Immature natural killer cell (primary cell): ENCODE measurements at regions not wholly inside any gene's neighbourhood (a gene's known extent, or its start where the extent isn't known, plus 50 kb on each side); places are given as distances from the start of the nearest gene placed in this dataset.

Experiments
- DNase-seq, 3 donors: peaks; one replicate each; pipeline ENCODE4 v3.0.0; 2022; ENCODE audit warnings: mixed read lengths in 1 of 3
- H3K27ac Mint-ChIP-seq, 6 donors: one replicate each; pipeline ENCODE4 v1.8.0; 2020; ENCODE audit warnings: mixed read lengths in 6 of 6, mild to moderate bottlenecking in 5 of 6, inconsistent platforms in 4 of 6, moderate library complexity in 3 of 6
- H3K27me3 Mint-ChIP-seq, 3 donors: one replicate each; pipeline ENCODE4 v1.8.0; 2020 to 2021; ENCODE audit warnings: low read depth in 3 of 3, mild to moderate bottlenecking in 3 of 3, mixed read lengths in 3 of 3, moderate library complexity in 3 of 3, inconsistent platforms in 1 of 3
- H3K36me3 Mint-ChIP-seq, 3 donors: one replicate each; pipeline ENCODE4 v1.8.0; 2020; ENCODE audit warnings: mixed read lengths in 3 of 3, inconsistent platforms in 2 of 3, mild to moderate bottlenecking in 2 of 3
- H3K4me1 Mint-ChIP-seq, 2 donors: one replicate each; pipeline ENCODE4 v1.8.0; 2020; ENCODE audit warnings: inconsistent platforms in 2 of 2, mild to moderate bottlenecking in 2 of 2, mixed read lengths in 2 of 2, moderate library complexity in 1 of 2
- H3K4me3 Mint-ChIP-seq, 5 donors: one replicate each; pipeline ENCODE4 v1.8.0; 2020; ENCODE audit warnings: mild to moderate bottlenecking in 5 of 5, mixed read lengths in 5 of 5, inconsistent platforms in 3 of 5, moderate library complexity in 3 of 5
- H3K9me3 Mint-ChIP-seq, 6 donors: one replicate each; pipeline ENCODE4 v1.8.0; 2020; ENCODE audit warnings: mild to moderate bottlenecking in 6 of 6, mixed read lengths in 6 of 6, inconsistent platforms in 4 of 6, moderate library complexity in 3 of 6

DNA sequence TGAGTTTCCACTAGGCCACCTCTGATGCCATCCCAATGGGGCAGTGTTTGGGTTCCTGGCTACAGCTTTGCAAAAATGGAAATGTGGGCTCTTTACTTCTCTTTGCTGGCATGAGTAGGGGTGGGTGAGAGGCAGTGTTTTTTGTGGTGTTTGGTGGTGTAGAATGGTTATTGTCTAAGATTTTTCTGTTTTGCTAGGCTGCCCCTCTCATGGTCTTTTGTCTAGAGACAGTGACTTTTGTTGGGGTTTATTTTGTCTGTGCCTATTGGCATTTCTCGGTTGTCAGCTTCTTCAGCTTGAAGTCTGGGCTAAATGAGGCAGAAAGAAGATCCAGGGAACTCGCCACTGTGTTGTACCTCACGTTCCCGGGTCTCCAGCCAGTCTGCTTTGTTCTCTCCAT is 112.1 kb downstream of the CENPF start:
- H3K36me3 Mint-ChIP-seq, result no peaks in the 10 kb centered on the region
- H3K27me3 Mint-ChIP-seq, result peaks cover 3 to 5% (median 3%) of the 10 kb centered on the region in 3 donors
- DNase-seq, result no peak
- no peak overlapping the region for H3K27ac Mint-ChIP-seq
- no peak overlapping the region for H3K4me3 Mint-ChIP-seq
- peaks cover 0 to 18% (median 2%) of the 10 kb centered on the region in 6 donors for H3K9me3 Mint-ChIP-seq
- H3K4me1 Mint-ChIP-seq, result no peaks in the 10 kb centered on the region

DNA sequence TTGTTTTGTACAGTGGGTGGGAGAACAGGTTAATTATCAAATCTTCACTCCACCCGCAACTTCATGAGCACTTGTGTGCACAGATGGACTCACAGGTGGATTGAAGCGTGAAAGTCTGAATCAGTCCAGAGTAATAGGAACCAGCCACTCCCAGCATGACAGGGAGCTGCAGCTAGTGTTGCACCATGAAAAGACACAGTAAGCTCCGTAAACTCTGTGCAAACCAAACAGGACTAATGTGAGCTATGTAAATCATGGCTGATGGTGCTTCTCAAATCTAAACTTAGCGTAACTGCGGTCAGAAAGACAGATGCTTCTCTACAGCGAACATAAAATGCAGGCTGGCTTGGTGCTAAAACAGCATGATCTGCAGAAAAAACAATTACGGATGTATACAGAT is 114.4 kb downstream of the CENPF start:
- peaks cover 1 to 4% (median 3%) of the 10 kb centered on the region in 3 donors for H3K27me3 Mint-ChIP-seq
- no peak overlapping the region for H3K4me3 Mint-ChIP-seq
- H3K36me3 Mint-ChIP-seq, result no peaks in the 10 kb centered on the region
- H3K9me3 Mint-ChIP-seq, result peaks cover 0 to 15% (median 3%) of the 10 kb centered on the region in 6 donors
- no peak overlapping the region for H3K27ac Mint-ChIP-seq
- no peak for DNase-seq
- H3K4me1 Mint-ChIP-seq, result no peaks in the 10 kb centered on the region

- DNase-seq, result no peak
- Mint-ChIP-seq H3K36me3 (no peaks in the 10 kb centered on the region), H3K4me1 (no peaks in the 10 kb centered on the region), H3K27me3 (peaks cover 1 to 5% (median 4%) of the 10 kb centered on the region in 3 donors), H3K27ac (no peak overlapping the region), H3K4me3 (no peak overlapping the region), H3K9me3 (peaks cover 0 to 17% (median 4%) of the 10 kb centered on the region in 6 donors)
These were observed 115.7 kb downstream of the CENPF start for GRCh38 chr1:214718724-214719123.

DNA sequence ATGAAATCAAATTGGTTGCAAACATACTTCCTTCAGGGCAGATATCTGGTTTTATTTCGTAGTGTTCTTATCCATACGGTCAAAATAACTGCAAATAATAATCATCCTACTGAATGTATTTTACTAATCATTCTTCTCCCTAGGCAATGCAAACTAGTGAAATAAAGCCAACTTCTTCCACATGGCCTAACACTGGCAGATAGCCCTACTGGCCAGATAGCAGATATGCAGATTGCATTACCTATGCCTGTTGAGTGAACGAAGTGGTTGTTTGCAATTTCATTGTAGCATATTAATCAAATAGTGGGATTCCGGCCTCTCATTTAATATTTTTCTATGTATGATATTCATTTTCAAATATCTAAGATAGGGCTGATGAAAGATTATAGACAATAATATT is 116.2 kb downstream of the CENPF start:
- no peak overlapping the region for H3K4me3 Mint-ChIP-seq
- no peaks in the 10 kb centered on the region for H3K4me1 Mint-ChIP-seq
- no peak overlapping the region for H3K27ac Mint-ChIP-seq
- peaks cover 0 to 18% (median 4%) of the 10 kb centered on the region in 6 donors for H3K9me3 Mint-ChIP-seq
- no peaks in the 10 kb centered on the region for H3K36me3 Mint-ChIP-seq
- DNase-seq, result no peak
- H3K27me3 Mint-ChIP-seq, result peaks cover 1 to 4% (median 3%) of the 10 kb centered on the region in 3 donors

DNA sequence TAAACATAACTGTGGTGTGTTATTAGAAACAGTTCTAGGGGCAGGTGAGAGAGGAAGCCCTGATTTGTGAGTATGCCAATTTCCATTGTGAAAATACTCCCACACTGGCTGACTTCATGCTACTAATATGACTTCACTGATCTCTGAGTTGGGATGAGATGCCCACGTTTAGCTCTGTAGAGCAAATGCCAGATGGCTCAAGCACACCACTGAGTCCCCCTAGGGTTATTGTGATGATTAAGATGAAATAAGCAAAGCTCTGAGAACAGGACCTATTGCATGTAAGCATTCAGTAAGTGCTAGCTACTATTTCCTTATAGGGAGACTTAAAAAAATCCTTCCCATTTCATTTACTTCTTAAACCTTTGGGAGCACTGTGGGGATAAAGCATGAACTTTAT is 117.6 kb downstream of the CENPF start:
- Mint-ChIP-seq H3K36me3 (no peaks in the 10 kb centered on the region), H3K27ac (no peak overlapping the region), H3K9me3 (peaks cover 0 to 12% (median 3%) of the 10 kb centered on the region in 6 donors), H3K4me3 (no peak overlapping the region), H3K4me1 (no peaks in the 10 kb centered on the region), H3K27me3 (peaks cover 0 to 3% (median 2%) of the 10 kb centered on the region in 3 donors)
- no peak for DNase-seq

DNA sequence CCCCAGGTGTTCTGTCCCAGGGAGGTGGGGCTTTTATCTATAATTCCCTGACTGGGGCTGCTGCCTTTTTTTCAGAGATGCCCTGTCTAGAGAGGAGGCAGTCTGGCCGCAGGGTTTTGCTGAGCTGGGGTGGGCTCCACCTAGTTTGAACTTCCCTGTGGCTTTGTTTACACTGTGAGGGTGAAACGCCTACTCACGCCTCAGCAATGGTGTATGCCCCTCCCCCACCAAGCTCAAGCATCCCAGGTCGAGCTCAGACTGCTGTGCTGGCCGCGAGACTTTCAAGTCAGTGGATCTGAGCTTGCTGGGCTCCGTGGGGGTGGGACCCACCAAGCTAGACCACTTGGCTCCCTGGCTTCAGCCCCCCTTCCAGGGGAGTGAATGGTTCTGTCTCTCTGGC is 124.3 kb downstream of the CENPF start:
- Mint-ChIP-seq H3K4me1 (no peaks in the 10 kb centered on the region), H3K4me3 (no peak overlapping the region), H3K9me3 (peaks cover 0 to 10% (median 5%) of the 10 kb centered on the region in 6 donors), H3K27ac (no peak overlapping the region), H3K36me3 (no peaks in the 10 kb centered on the region), H3K27me3 (peaks cover 0 to 2% (median 0%) of the 10 kb centered on the region in 3 donors)
- DNase-seq, result no peak

DNA sequence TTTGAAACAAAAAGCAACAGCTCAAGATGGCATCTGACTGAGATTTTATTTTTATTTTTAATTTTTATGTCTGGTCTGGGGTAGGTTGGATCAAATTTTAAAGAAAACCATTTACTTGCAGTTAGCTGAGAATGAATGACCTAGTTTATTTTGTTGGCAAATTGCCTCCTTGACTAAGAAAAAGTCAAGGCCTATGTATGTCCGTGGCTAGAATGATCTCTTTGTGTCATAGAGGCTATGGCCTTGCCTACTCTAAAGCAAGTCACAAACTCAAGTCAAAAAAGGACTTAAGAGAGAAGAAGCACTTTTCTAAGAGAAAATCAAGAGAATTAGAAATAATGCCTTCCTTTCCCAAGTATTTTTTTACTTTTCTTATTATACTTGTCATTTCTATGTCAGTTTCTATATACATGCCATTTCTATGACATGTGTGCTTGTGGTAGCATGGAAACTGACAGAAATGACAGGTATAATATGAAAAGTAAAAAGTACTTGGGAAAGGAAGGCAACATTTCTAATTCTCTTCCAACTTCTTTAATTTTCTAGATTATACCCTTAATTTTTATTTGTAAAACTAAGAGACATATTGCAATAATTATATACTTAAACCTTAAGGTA is 136.7 kb downstream of the CENPF start:
- H3K36me3 Mint-ChIP-seq, result no peaks in the 10 kb centered on the region

DNA sequence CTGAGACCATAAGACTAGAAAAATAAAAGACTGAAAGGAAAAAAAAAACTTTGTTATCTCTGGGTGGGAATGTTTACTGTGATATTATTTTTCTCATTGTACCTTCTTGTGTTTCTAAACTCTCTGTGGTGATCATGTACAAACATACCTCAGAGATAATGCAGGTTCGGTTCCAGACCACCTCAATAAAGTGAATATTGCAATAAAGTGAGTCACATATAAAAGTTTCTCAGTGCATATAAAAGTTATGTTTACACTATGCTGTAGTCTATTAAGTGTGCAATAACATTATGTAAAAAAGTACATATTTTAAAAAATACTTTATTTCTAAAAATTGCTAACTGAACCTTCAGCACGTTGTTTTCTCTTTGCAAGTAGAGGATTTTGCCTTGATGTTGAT is 137.5 kb downstream of the CENPF start:
- H3K4me1 Mint-ChIP-seq, result no peaks in the 10 kb centered on the region
- no peak overlapping the region for H3K4me3 Mint-ChIP-seq
- no peaks in the 10 kb centered on the region for H3K36me3 Mint-ChIP-seq
- no peak overlapping the region for H3K27ac Mint-ChIP-seq
- peaks cover 0 to 11% (median 4%) of the 10 kb centered on the region in 6 donors for H3K9me3 Mint-ChIP-seq
- no peaks in the 10 kb centered on the region for H3K27me3 Mint-ChIP-seq
- DNase-seq, result no peak

More for the DNA sequence above, 136.7 kb downstream of the CENPF start:
- DNase-seq, result no peak
- Mint-ChIP-seq H3K4me3 (no peak overlapping the region), H3K27me3 (no peaks in the 10 kb centered on the region), H3K27ac (no peak overlapping the region), H3K9me3 (peaks cover 0 to 11% (median 5%) of the 10 kb centered on the region in 6 donors), H3K4me1 (no peaks in the 10 kb centered on the region)

DNA sequence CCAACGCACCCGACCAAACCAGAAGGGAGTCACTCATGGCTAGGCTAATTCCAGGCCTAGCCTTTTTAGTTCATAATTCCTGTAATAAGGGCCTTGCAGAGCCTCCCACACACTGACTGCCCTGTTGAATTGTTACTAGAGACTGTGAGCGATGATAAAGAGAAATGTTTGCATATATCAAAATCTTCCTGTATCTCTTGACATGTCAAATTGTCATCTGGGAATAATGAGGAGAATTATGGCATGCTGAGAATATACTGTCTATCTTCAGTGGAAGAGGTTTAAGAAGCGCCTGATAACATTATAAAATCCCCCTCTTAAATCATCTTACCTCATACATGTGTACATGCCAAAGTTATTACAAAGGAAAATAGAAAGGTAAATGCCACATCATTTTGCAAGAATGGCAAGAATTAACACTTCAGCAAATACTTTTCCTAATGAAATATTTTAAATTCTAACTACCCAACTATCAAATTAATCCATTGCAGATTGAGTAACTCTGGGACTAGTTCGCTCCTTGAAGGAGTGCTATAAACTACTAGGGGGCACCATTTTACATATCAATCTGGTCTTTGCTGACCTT is 144.1 kb downstream of the CENPF start:
- Mint-ChIP-seq H3K4me3 (no peak overlapping the region), H3K27me3 (peaks cover 0 to 3% (median 0%) of the 10 kb centered on the region in 3 donors), H3K36me3 (no peaks in the 10 kb centered on the region), H3K27ac (no peak overlapping the region), H3K4me1 (no peaks in the 10 kb centered on the region), H3K9me3 (peaks cover 0 to 6% (median 3%) of the 10 kb centered on the region in 6 donors)
- DNase-seq, result no peak

- Mint-ChIP-seq H3K9me3 (peaks cover 2 to 23% (median 6%) of the 10 kb centered on the region in 6 donors), H3K27ac (no peak overlapping the region), H3K36me3 (no peaks in the 10 kb centered on the region), H3K4me3 (no peak overlapping the region), H3K4me1 (no peaks in the 10 kb centered on the region), H3K27me3 (peaks cover 0 to 2% (median 0%) of the 10 kb centered on the region in 3 donors)
- DNase-seq, result no peak
These were observed 150.3 kb downstream of the CENPF start for GRCh38 chr1:214753236-214753852.

GRCh38 chr1:214761030-214761429 is 158.0 kb downstream of the CENPF start:
- H3K27ac Mint-ChIP-seq, result no peak overlapping the region
- H3K27me3 Mint-ChIP-seq, result peaks cover 0 to 3% (median 0%) of the 10 kb centered on the region in 3 donors
- no peak overlapping the region for H3K4me3 Mint-ChIP-seq
- H3K9me3 Mint-ChIP-seq, result peaks cover 22 to 58% (median 39%) of the 10 kb centered on the region in 6 donors
- peaks cover 0 to 5% (median 4%) of the 10 kb centered on the region in 3 donors for H3K36me3 Mint-ChIP-seq
- H3K4me1 Mint-ChIP-seq, result no peaks in the 10 kb centered on the region
- no peak for DNase-seq

DNA sequence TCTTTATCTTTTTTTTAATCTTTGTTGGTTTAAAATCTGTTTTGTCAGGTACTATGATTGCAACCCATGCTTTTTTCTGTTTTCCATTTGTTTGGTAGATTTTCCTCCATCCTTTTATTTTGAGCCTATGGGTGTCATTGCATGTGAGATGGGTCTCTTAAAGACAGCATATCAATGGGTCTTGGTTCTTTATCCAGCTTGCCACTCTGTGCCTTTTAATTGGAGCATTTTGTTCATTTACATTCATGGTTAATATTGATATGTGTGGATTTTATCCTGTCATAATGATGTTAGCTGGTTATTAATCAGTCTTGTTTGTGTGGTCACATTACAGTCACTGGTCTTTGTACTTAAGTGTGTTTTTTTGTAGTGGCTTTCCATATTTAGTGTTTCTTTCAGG is 159.9 kb downstream of the CENPF start:
- Mint-ChIP-seq H3K27me3 (peaks cover 0 to 3% (median 0%) of the 10 kb centered on the region in 3 donors), H3K4me1 (no peaks in the 10 kb centered on the region), H3K36me3 (peaks cover 0 to 5% (median 4%) of the 10 kb centered on the region in 3 donors), H3K4me3 (no peak overlapping the region), H3K9me3 (peaks cover 22 to 47% (median 39%) of the 10 kb centered on the region in 6 donors), H3K27ac (no peak overlapping the region)
- DNase-seq, result no peak

DNA sequence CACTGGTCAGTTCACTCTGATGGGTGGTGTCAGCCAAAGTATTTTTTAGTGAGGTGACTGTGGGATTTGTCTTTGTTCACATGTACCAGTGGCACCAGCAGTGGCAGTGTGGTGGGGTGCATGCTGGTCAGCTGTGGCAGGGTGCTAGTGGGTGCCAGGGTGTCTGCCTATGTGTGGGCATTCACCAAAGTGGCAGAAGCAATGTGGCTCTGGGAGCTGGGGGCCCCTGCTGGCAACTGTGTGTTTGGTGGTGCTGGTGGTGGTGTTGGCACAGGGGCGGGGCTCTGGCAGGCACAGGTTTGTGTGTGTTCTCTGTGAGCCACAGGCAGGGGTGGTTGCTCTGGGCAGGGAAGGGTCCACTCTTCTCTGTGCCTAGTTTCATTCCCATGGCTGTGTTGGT is 161.5 kb downstream of the CENPF start:
- H3K36me3 Mint-ChIP-seq, result peaks cover 0 to 5% (median 4%) of the 10 kb centered on the region in 3 donors
- no peak overlapping the region for H3K4me3 Mint-ChIP-seq
- no peak overlapping the region for H3K27ac Mint-ChIP-seq
- H3K9me3 Mint-ChIP-seq, result peaks cover 25 to 58% (median 44%) of the 10 kb centered on the region in 6 donors
- no peaks in the 10 kb centered on the region for H3K4me1 Mint-ChIP-seq
- H3K27me3 Mint-ChIP-seq, result peaks cover 0 to 3% (median 0%) of the 10 kb centered on the region in 3 donors
- no peak for DNase-seq

DNA sequence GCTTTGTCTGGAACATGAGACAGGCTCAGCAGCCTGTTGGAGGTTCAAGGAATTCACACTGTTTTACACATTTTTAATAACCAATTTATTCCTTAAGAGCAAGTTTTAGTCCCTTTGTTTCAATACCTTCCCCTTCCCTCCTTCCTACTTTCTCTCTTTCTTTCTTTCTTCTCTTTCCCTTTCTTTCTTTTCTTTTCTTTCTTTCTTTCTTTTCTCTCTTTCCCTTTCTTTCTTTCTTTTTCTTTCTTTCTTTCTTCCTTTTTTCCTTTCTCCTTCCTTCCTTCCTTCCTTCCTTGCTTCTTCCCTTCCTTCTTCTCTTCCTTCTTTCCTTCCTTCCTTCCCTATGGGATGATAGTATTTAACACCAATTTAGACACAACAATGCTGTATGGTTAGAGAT is 164.2 kb downstream of the CENPF start:
- Mint-ChIP-seq H3K4me3 (no peak overlapping the region), H3K27me3 (peaks cover 0 to 2% (median 0%) of the 10 kb centered on the region in 3 donors), H3K27ac (no peak overlapping the region), H3K36me3 (peaks cover 0 to 2% (median 2%) of the 10 kb centered on the region in 3 donors), H3K4me1 (no peaks in the 10 kb centered on the region), H3K9me3 (peaks cover 21 to 44% (median 26%) of the 10 kb centered on the region in 6 donors)
- DNase-seq, result no peak
